ENCODE measurements at regions not wholly inside any gene's neighbourhood (a gene's known extent, or its start where the extent isn't known, plus 50 kb on each side); places are given as distances from the start of the nearest gene placed in this dataset.
A peak's percentile ranks its signal among the peaks of the same experiment; 100 is the strongest.

DNA sequence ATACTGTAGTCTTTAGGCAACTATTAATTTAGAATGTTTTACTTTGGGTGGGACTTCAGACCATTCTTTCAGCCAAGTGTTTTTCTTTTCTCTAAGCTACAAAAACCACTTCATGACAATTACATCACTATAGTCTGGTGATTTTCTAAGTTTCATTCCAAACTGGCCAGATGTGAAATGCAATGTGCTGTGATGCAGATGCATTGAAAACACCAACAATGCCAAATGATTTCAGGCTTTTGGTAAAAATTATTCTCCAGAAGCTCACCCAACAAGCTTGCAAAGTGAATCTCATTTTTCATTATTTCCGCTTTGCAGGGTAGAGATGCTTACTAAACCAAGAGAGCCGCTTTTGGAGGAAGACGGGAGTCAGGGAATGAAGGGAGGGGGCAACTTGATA is 118.4 kb upstream of the ANK3 start:
- H3K4me2 ChIP-seq: peak overlapping the region; percentile 29; the same call in 1 of the 2 replicates
- peak overlapping the region; percentile 23; the same call in 1 of the 2 replicates for H3K27ac ChIP-seq
- H3K4me1 ChIP-seq (ENCODE audit: low read depth, poor library complexity, severe bottlenecking): peaks cover 98% of the 10 kb centered on the region
- H2AFZ ChIP-seq (ENCODE audit: low read depth): no peak overlapping the region
- H3K9ac ChIP-seq: no peak overlapping the region
- TF ChIP-seq, protein P1, sequence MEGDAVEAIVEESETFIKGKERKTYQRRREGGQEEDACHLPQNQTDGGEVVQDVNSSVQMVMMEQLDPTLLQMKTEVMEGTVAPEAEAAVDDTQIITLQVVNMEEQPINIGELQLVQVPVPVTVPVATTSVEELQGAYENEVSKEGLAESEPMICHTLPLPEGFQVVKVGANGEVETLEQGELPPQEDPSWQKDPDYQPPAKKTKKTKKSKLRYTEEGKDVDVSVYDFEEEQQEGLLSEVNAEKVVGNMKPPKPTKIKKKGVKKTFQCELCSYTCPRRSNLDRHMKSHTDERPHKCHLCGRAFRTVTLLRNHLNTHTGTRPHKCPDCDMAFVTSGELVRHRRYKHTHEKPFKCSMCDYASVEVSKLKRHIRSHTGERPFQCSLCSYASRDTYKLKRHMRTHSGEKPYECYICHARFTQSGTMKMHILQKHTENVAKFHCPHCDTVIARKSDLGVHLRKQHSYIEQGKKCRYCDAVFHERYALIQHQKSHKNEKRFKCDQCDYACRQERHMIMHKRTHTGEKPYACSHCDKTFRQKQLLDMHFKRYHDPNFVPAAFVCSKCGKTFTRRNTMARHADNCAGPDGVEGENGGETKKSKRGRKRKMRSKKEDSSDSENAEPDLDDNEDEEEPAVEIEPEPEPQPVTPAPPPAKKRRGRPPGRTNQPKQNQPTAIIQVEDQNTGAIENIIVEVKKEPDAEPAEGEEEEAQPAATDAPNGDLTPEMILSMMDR (conservative IDR thresholded peaks at IDR 0.05; ENCODE audit: low read depth, low read length): no peak
- H3K4me3 ChIP-seq (IDR thresholded peaks at IDR 0.05; ENCODE audit: insufficient read depth, low read depth, low read length): no peak overlapping the region
- H3K79me2 ChIP-seq (ENCODE audit: insufficient read depth, low read depth): peaks cover 98% of the 10 kb centered on the region
- no peaks in the 10 kb centered on the region; the same call in none of the 2 replicates for H3K36me3 ChIP-seq (ENCODE audit: insufficient read depth)
- no peaks in the 10 kb centered on the region for H3K27me3 ChIP-seq (ENCODE audit: insufficient read depth, low read depth)
- H4K20me1 ChIP-seq (ENCODE audit: insufficient read depth): peaks cover 62% of the 10 kb centered on the region

DNA sequence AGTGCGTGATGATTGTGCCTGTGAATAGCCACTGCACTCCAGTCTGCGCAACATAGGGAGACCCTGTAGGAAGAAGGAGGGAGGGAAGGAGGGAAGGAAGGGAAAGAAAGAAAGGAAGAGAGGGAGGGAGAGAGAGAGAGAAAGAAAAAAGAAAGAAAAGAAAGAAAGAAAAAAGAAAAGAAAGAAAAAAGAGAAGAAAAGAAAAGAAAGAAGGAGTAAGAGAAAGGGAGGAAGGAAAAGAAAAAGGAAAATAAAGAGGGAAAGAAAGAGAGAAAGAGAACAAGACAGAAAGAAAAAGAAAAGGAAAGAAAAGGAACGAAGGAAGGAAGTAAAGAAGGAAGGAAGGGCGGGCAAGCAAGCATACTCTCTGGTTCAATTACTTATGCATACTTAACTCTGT is 112.9 kb upstream of the ANK3 start:
- H3K4me3 ChIP-seq (IDR thresholded peaks at IDR 0.05; ENCODE audit: insufficient read depth, low read depth, low read length): no peak overlapping the region
- peaks cover 97% of the 10 kb centered on the region for H3K4me1 ChIP-seq (ENCODE audit: low read depth, poor library complexity, severe bottlenecking)
- peaks cover 62% of the 10 kb centered on the region for H4K20me1 ChIP-seq (ENCODE audit: insufficient read depth)
- H3K9ac ChIP-seq: no peak overlapping the region
- H3K4me2 ChIP-seq: no peak overlapping the region
- TF ChIP-seq, protein P1 (conservative IDR thresholded peaks at IDR 0.05; ENCODE audit: low read depth, low read length): no peak
- no peak overlapping the region for H2AFZ ChIP-seq (ENCODE audit: low read depth)
- no peaks in the 10 kb centered on the region for H3K27me3 ChIP-seq (ENCODE audit: insufficient read depth, low read depth)
- peaks cover 98% of the 10 kb centered on the region for H3K79me2 ChIP-seq (ENCODE audit: insufficient read depth, low read depth)
- H3K36me3 ChIP-seq (ENCODE audit: insufficient read depth): peaks cover 4% of the 10 kb centered on the region; the same call in 1 of the 2 replicates
- H3K27ac ChIP-seq: no peak overlapping the region

DNA sequence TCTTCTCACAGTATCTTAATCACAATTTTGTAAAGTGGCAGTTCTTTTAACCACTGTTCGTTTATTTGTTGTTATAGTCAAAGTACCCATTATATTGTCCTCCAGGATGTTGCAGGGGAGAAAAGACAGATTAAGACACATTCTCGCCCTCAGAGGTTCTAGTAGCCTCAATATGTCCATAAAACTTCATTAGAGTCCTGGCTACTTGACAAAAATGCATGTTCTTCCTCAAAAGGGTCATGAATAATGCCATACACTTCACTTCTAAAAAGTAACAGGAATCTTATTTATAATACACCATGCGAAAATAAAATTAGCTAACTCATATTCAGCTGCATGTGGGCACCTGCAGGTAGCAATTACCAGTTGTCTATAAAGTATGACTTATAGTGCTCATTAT is 109.3 kb upstream of the ANK3 start:
- Histone ChIP-seq H2AFZ (ENCODE audit: low read depth) (no peak overlapping the region), H3K36me3 (ENCODE audit: insufficient read depth) (peaks cover 4% of the 10 kb centered on the region; the same call in 1 of the 2 replicates), H3K27ac (no peak overlapping the region), H3K4me1 (ENCODE audit: low read depth, poor library complexity, severe bottlenecking) (peaks cover 99% of the 10 kb centered on the region), H3K4me2 (no peak overlapping the region), H3K4me3 (IDR thresholded peaks at IDR 0.05; ENCODE audit: insufficient read depth, low read depth, low read length) (no peak overlapping the region), H4K20me1 (ENCODE audit: insufficient read depth) (peaks cover 64% of the 10 kb centered on the region), H3K27me3 (ENCODE audit: insufficient read depth, low read depth) (no peaks in the 10 kb centered on the region), H3K79me2 (ENCODE audit: insufficient read depth, low read depth) (peaks cover 100% of the 10 kb centered on the region), H3K9ac (no peak overlapping the region)
- TF ChIP-seq, protein P1 (conservative IDR thresholded peaks at IDR 0.05; ENCODE audit: low read depth, low read length): no peak

DNA sequence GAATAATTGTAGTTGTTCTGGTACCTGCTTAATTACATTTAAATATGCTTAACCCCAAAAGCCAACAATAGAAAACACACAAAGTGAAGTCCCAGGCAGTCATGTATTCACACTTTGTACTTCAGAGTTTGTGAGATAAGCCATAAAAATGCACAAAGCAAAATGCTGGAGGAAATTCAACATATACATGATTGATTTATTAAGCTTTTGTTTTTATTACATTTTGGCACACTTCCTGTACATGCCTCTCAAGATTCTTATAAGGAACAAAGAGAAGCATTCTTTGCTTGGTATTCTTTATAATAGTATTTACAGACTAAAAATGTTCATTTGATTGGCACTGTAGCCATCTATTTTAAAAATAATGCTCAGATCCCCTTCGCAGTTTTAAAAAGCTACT is 107.7 kb upstream of the ANK3 start:
- Histone ChIP-seq H3K4me2 (no peak overlapping the region), H3K4me3 (IDR thresholded peaks at IDR 0.05; ENCODE audit: insufficient read depth, low read depth, low read length) (no peak overlapping the region), H3K27me3 (ENCODE audit: insufficient read depth, low read depth) (no peaks in the 10 kb centered on the region), H3K36me3 (ENCODE audit: insufficient read depth) (peaks cover 1% of the 10 kb centered on the region; the same call in 1 of the 2 replicates), H3K79me2 (ENCODE audit: insufficient read depth, low read depth) (peaks cover 100% of the 10 kb centered on the region), H2AFZ (ENCODE audit: low read depth) (no peak overlapping the region), H3K9ac (no peak overlapping the region), H4K20me1 (ENCODE audit: insufficient read depth) (peaks cover 62% of the 10 kb centered on the region), H3K4me1 (ENCODE audit: low read depth, poor library complexity, severe bottlenecking) (peaks cover 93% of the 10 kb centered on the region), H3K27ac (no peak overlapping the region)
- TF ChIP-seq, protein P1 (conservative IDR thresholded peaks at IDR 0.05; ENCODE audit: low read depth, low read length): no peak

All from KMS-11 (cell line).